ENCODE measurements at regions not wholly inside any gene's neighbourhood (a gene's known extent, or its start where the extent isn't known, plus 50 kb on each side); places are given as distances from the start of the nearest gene placed in this dataset.

DNA sequence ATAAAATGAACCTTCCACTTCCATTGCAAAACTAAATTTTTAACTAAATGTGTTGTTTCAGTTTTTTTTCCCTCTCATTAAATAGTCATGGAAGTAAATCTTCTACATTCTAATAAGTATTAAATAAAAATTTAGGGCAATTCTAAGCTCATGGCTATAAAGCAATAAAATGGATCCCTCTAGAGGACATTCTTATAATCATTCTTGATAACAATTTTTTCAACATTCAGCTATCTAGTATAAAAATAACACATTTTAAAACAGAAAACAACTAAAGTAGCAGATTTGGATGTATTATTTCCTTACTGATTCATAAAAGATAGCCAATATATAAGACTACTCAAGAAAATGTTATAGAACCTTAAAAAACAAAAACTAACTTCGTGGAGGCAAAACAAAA, 393.1 kb downstream of the PLOD2 start:
- Mint-ChIP-seq H3K4me1 (no peaks in the 10 kb centered on the region), H3K27ac (no peak overlapping the region), H3K4me3 (no peak overlapping the region), H3K36me3 (no peaks in the 10 kb centered on the region), H3K27me3 (no peaks in the 10 kb centered on the region), H3K9me3 (peaks cover 2 to 21% (median 4%) of the 10 kb centered on the region in 5 donors)
- ChIA-PET CTCF (no interaction called here), POLR2A (no interaction called here)
- H3K36me3 ChIP-seq (ENCODE audit: insufficient read depth, low read length), result no peaks in the 10 kb centered on the region
- H3K27me3 ChIP-seq (ENCODE audit: insufficient read depth, low read length, poor library complexity, severe bottlenecking), result no peaks in the 10 kb centered on the region
- DNase-seq, result no peak
- H3K9me3 ChIP-seq (ENCODE audit: low read length), result no peaks in the 10 kb centered on the region
- H3K4me1 ChIP-seq (ENCODE audit: insufficient read depth, low read length), result no peaks in the 10 kb centered on the region
- no peak overlapping the region for H3K4me3 ChIP-seq (ENCODE audit: low read length)
- no peak overlapping the region for H3K27ac ChIP-seq (ENCODE audit: low read depth, low read length)

DNA sequence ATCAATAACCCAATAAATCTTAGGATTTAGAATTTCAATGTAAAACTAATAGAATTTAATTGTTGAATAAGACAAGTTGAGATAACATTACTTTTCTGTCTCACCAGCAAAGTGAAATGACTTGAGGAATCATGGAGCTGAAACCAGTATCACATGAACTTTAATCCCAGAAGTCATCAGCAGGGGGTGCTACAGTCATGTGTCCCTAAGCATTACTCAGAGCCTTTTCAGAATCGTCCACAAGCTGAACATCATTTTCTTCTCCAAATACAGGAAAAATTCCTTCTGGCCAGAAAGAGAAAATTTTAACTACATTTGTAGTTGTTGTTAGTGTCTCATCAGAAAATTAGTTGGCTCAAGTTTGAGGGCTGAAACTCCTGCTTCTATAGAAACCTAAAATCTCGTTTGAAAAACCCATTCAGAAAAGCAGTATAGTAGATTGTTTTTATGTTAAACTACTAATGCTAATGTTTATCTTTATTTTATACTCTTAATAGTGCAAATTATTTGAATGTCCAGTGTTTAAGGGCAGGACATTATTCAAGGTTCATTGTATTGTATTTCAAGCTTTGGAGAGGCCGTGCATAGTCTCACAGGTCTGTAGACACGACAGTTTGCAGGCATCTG, 384.1 kb downstream of the PLOD2 start:
- no peak for DNase-seq
- CTCF ChIA-PET, result no interaction called here
- POLR2A ChIA-PET, result no interaction called here
- H3K9me3 ChIP-seq (ENCODE audit: low read length), result no peaks in the 10 kb centered on the region
- no peaks in the 10 kb centered on the region for H3K36me3 ChIP-seq (ENCODE audit: insufficient read depth, low read length)
- no peak overlapping the region for H3K4me3 ChIP-seq (ENCODE audit: low read length)
- no peaks in the 10 kb centered on the region for H3K27me3 ChIP-seq (ENCODE audit: insufficient read depth, low read length, poor library complexity, severe bottlenecking)
- H3K4me1 Mint-ChIP-seq, result no peaks in the 10 kb centered on the region
- H3K9me3 Mint-ChIP-seq, result peaks cover 0 to 13% (median 7%) of the 10 kb centered on the region in 5 donors
- H3K4me1 ChIP-seq (ENCODE audit: insufficient read depth, low read length), result no peaks in the 10 kb centered on the region
- H3K27me3 Mint-ChIP-seq, result no peaks in the 10 kb centered on the region
- no peak overlapping the region for H3K27ac ChIP-seq (ENCODE audit: low read depth, low read length)
- no peak overlapping the region for H3K4me3 Mint-ChIP-seq
- H3K27ac Mint-ChIP-seq, result no peak overlapping the region
- no peaks in the 10 kb centered on the region for H3K36me3 Mint-ChIP-seq

DNA sequence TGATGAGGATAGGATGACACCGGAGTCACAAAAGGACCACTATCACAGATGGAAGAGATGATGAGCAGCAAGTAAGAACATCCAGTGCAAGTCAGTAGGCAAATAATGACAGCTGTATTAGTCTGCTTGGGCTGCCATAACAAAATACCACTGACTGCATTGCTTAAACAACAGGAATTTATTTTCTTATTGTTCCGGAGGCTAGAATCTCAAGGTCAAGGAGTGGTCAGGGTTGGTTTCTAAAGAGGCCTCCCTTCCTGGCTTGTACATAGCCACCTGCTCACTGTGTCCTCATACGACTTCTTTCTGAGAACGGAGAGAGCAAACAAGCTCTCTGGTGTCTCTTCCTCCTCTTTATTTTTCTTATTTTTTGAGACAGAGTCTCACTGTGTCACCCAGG, 380.7 kb downstream of the PLOD2 start:
- Histone ChIP-seq H3K27me3 (ENCODE audit: insufficient read depth, low read length, poor library complexity, severe bottlenecking) (no peaks in the 10 kb centered on the region), H3K36me3 (ENCODE audit: insufficient read depth, low read length) (no peaks in the 10 kb centered on the region), H3K4me3 (ENCODE audit: low read length) (no peak overlapping the region), H3K4me1 (ENCODE audit: insufficient read depth, low read length) (no peaks in the 10 kb centered on the region), H3K9me3 (ENCODE audit: low read length) (no peaks in the 10 kb centered on the region), H3K27ac (ENCODE audit: low read depth, low read length) (no peak overlapping the region)
- no peak overlapping the region for H3K27ac Mint-ChIP-seq
- H3K36me3 Mint-ChIP-seq, result no peaks in the 10 kb centered on the region
- no peak overlapping the region for H3K4me3 Mint-ChIP-seq
- DNase-seq, result no peak
- ChIA-PET POLR2A (no interaction called here), CTCF (no interaction called here)
- H3K4me1 Mint-ChIP-seq, result no peaks in the 10 kb centered on the region
- no peaks in the 10 kb centered on the region for H3K27me3 Mint-ChIP-seq
- H3K9me3 Mint-ChIP-seq, result peaks cover 0 to 11% (median 0%) of the 10 kb centered on the region in 5 donors

DNA sequence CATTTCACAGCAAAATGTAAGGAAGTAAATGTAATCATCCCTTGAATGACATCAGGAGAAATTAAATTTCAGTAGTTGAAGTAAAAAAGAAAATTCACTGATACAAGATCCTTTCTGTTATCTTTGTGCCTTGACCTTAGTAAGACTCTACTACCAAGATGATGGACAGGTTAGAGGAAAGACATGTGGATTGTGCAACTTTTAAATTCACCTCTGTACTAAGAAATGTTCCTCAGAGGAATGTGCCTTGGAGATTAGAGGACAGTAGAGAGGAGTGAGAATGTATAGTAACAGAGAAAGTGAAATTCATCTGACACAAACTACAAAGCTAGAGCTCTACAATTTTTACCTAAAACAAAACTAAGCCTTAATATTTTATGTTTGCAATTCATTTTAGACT, 375.3 kb downstream of the PLOD2 start:
- Mint-ChIP-seq H3K36me3 (no peaks in the 10 kb centered on the region), H3K27me3 (no peaks in the 10 kb centered on the region), H3K9me3 (peaks cover 0 to 7% (median 2%) of the 10 kb centered on the region in 5 donors), H3K4me1 (no peaks in the 10 kb centered on the region), H3K27ac (no peak overlapping the region), H3K4me3 (no peak overlapping the region)
- Histone ChIP-seq H3K4me3 (ENCODE audit: low read length) (no peak overlapping the region), H3K27me3 (ENCODE audit: insufficient read depth, low read length, poor library complexity, severe bottlenecking) (no peaks in the 10 kb centered on the region), H3K36me3 (ENCODE audit: insufficient read depth, low read length) (no peaks in the 10 kb centered on the region), H3K4me1 (ENCODE audit: insufficient read depth, low read length) (no peaks in the 10 kb centered on the region), H3K27ac (ENCODE audit: low read depth, low read length) (no peak overlapping the region), H3K9me3 (ENCODE audit: low read length) (no peaks in the 10 kb centered on the region)
- DNase-seq, result no peak
- POLR2A ChIA-PET, result no interaction called here
- CTCF ChIA-PET, result no interaction called here

DNA sequence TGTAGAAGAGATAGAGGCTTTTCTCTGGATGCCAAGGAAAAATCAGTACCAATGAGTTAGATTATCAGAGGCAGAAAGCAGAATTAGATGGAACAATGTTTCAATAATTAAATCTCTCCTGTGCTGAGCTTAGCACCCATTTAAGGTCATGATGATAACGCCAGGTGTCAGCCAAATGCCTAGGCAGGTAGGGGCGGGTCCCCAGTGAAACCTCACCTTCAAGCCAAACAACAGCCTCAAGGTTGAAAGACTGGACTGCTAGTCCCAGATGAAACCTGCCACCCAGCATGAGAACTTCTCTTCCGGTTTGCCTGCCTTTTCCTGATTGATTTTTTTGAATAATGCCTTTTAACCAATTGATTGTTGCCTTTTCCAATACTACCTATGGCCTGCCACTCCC, 363.0 kb downstream of the PLOD2 start:
- Histone ChIP-seq H3K9me3 (ENCODE audit: low read length) (no peaks in the 10 kb centered on the region), H3K4me3 (ENCODE audit: low read length) (no peak overlapping the region), H3K27me3 (ENCODE audit: insufficient read depth, low read length, poor library complexity, severe bottlenecking) (no peaks in the 10 kb centered on the region), H3K4me1 (ENCODE audit: insufficient read depth, low read length) (no peaks in the 10 kb centered on the region), H3K27ac (ENCODE audit: low read depth, low read length) (no peak overlapping the region), H3K36me3 (ENCODE audit: insufficient read depth, low read length) (no peaks in the 10 kb centered on the region)
- ChIA-PET POLR2A (no interaction called here), CTCF (no interaction called here)
- DNase-seq, result no peak
- no peaks in the 10 kb centered on the region for H3K27me3 Mint-ChIP-seq
- H3K4me3 Mint-ChIP-seq, result no peak overlapping the region
- peaks cover 13 to 20% (median 13%) of the 10 kb centered on the region in 5 donors for H3K9me3 Mint-ChIP-seq
- H3K4me1 Mint-ChIP-seq, result no peaks in the 10 kb centered on the region
- H3K27ac Mint-ChIP-seq, result no peak overlapping the region
- H3K36me3 Mint-ChIP-seq, result peaks cover 0 to 3% (median 0%) of the 10 kb centered on the region in 3 donors

DNA sequence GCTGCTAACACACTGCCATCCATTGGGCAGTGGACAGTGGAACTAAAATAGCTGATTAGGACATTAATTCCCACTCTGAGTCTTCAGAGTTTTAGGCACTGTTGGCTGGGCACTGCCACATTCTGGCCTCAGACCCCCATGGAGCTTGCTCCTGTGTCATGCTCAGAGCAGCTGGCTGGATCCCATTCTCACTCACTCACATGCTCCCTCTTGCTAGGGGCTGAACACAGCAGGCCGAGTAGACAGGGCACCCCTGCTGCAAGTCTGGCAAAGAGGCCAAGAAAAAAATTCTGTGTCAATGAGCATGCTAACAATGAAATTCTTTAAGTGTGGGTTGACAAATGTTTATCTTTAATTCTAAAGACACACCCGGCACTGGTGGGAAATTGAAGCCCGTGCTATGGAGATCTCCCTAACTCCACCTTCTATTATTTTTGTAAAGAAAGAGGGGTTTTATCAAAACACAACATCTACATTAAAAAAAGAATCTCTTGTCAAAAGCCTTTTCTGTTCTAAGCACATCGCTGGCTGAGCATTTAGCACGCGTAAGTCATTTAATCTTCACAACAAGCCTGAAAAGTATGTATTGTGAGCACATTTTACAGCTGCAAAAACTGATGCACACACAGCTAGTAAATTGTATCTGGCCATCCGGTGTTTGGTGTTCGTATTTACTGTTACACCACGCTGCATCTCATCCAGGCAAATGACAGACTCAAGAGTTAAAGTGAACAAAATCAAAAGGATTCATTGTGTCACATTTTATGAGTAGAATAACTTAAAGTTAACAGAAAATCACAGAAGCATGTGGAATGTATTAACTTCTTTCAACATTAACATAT, 362.1 kb downstream of the PLOD2 start:
- H3K4me1 Mint-ChIP-seq, result no peaks in the 10 kb centered on the region
- H3K27ac Mint-ChIP-seq, result no peak overlapping the region
- Histone ChIP-seq H3K9me3 (ENCODE audit: low read length) (no peaks in the 10 kb centered on the region), H3K27me3 (ENCODE audit: insufficient read depth, low read length, poor library complexity, severe bottlenecking) (no peaks in the 10 kb centered on the region), H3K27ac (ENCODE audit: low read depth, low read length) (no peak overlapping the region), H3K4me1 (ENCODE audit: insufficient read depth, low read length) (no peaks in the 10 kb centered on the region), H3K4me3 (ENCODE audit: low read length) (no peak overlapping the region), H3K36me3 (ENCODE audit: insufficient read depth, low read length) (no peaks in the 10 kb centered on the region)
- ChIA-PET CTCF (no interaction called here), POLR2A (no interaction called here)
- H3K27me3 Mint-ChIP-seq, result no peaks in the 10 kb centered on the region
- H3K4me3 Mint-ChIP-seq, result no peak overlapping the region
- H3K36me3 Mint-ChIP-seq, result no peaks in the 10 kb centered on the region
- peaks cover 7 to 16% (median 13%) of the 10 kb centered on the region in 5 donors for H3K9me3 Mint-ChIP-seq
- DNase-seq, result no peak

DNA sequence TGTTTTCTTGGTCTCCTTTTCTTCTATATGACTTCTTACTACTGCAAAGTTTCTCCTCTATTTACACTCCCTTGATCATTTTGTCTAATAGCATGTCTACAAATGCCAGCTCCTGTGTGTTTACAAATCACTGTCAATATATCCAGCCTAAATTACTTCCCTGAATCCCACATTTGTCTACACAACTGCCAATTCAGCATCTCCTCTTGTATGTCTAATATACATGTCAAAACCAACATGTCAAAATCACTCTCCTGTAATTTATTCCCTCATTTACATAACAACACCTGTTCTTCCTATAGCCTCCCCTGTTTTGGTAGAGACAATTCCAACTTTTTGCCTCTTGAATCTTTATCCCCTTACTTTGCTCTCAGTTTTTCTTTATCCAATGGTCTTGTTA, 359.3 kb downstream of the PLOD2 start:
- no peaks in the 10 kb centered on the region for H3K36me3 ChIP-seq (ENCODE audit: insufficient read depth, low read length)
- no peaks in the 10 kb centered on the region for H3K4me1 ChIP-seq (ENCODE audit: insufficient read depth, low read length)
- Mint-ChIP-seq H3K27ac (no peak overlapping the region), H3K4me1 (no peaks in the 10 kb centered on the region), H3K4me3 (no peak overlapping the region), H3K36me3 (no peaks in the 10 kb centered on the region), H3K27me3 (no peaks in the 10 kb centered on the region), H3K9me3 (peaks cover 0 to 16% (median 4%) of the 10 kb centered on the region in 5 donors)
- no peak overlapping the region for H3K27ac ChIP-seq (ENCODE audit: low read depth, low read length)
- DNase-seq, result no peak
- H3K27me3 ChIP-seq (ENCODE audit: insufficient read depth, low read length, poor library complexity, severe bottlenecking), result no peaks in the 10 kb centered on the region
- ChIA-PET POLR2A (no interaction called here), CTCF (no interaction called here)
- H3K4me3 ChIP-seq (ENCODE audit: low read length), result no peak overlapping the region
- no peaks in the 10 kb centered on the region for H3K9me3 ChIP-seq (ENCODE audit: low read length)

DNA sequence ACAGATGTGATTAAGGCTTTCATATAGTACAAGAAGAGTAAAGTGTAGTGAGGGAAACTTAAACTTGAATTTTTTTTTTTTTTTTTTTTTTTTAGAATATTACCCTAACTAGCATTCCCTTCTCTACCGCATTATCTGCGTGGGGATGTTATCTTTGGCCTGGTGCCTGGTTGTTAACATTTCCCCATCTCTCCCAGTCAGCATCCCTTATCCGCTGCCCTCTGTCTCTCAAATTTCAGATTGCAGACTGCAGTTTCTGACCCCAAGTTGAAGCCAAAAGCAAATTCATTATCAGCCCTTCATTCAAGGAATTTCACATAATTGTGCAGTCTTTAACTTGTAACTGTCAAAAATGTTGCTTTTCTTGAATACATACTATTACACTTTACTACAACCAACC, 353.0 kb downstream of the PLOD2 start:
- H3K27ac Mint-ChIP-seq, result no peak overlapping the region
- H3K4me3 ChIP-seq (ENCODE audit: low read length), result no peak overlapping the region
- no peaks in the 10 kb centered on the region for H3K4me1 ChIP-seq (ENCODE audit: insufficient read depth, low read length)
- ChIA-PET CTCF (no interaction called here), POLR2A (no interaction called here)
- H3K27me3 Mint-ChIP-seq, result no peaks in the 10 kb centered on the region
- H3K4me3 Mint-ChIP-seq, result no peak overlapping the region
- no peaks in the 10 kb centered on the region for H3K4me1 Mint-ChIP-seq
- no peak for DNase-seq
- peaks cover 0 to 8% (median 2%) of the 10 kb centered on the region in 5 donors for H3K9me3 Mint-ChIP-seq
- no peaks in the 10 kb centered on the region for H3K36me3 ChIP-seq (ENCODE audit: insufficient read depth, low read length)
- H3K36me3 Mint-ChIP-seq, result no peaks in the 10 kb centered on the region
- H3K27ac ChIP-seq (ENCODE audit: low read depth, low read length), result no peak overlapping the region
- no peaks in the 10 kb centered on the region for H3K27me3 ChIP-seq (ENCODE audit: insufficient read depth, low read length, poor library complexity, severe bottlenecking)
- no peaks in the 10 kb centered on the region for H3K9me3 ChIP-seq (ENCODE audit: low read length)

All from CD8-positive, alpha-beta memory T cell (primary cell).